ENCODE measurements at regions not wholly inside any gene's neighbourhood (a gene's known extent, or its start where the extent isn't known, plus 50 kb on each side); places are given as distances from the start of the nearest gene placed in this dataset.

DNA sequence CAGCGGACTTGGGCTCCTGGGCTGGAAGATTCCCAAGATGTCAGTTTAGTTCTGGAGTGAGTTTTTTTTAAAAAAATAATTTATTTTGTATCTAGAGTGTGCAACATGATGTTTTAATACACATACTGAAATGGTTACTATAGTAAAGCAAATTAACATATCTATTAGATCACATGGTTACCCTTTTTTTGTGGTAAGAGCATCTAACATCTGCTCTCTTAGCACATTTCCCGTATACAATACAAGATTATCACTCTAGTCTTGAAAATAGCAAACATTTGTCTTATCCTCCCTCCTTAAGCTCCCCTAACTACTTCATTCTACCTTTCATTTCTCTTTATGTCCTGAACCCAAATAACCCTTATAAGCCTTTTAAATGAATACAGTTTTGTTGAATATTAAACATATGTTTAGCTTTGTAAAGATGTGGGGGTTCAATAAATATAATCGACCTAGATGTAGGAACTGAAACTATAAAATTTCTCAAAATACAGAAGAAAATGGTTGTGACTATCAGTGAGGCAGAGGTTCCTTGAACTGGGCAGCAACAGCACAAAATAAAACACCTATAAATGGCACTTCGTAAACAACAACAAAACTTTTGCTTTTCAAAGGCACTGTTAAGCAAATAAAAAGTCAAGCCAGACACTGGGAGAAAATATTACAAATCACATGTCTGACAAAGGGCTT lies 466.6 kb downstream of the FGF9 start:
- Mint-ChIP-seq H3K9me3 (peaks cover under 1% of the 10 kb centered on the region), H3K27ac (no peak overlapping the region), H3K4me3 (no peak overlapping the region), H3K36me3 (ENCODE audit: low read depth) (no peaks in the 10 kb centered on the region), H3K4me1 (ENCODE audit: low read depth) (peaks cover 49% of the 10 kb centered on the region), H3K27me3 (peaks cover 7% of the 10 kb centered on the region)

DNA sequence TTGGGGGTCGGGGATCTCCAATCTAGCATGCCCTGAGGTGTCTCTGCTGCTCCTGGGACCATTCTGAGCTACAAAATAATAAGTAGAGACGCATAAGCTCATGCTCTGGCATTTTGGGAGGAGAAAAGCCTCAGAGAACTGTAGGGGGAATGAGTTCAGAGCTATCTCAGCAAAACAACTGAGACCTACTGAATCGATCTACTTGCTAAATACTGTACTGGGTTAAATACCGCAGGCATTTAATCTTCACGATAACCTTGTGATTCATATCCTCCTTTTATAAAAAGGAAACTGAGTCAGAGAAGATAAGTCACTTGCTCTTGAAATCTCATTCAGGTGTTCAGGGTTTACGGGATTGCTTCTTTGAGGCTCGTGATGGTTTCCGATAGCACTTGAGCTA lies 468.1 kb downstream of the FGF9 start:
- no peak overlapping the region for H3K27ac Mint-ChIP-seq
- H3K4me1 Mint-ChIP-seq (ENCODE audit: low read depth), result peaks cover 52% of the 10 kb centered on the region
- no peak overlapping the region for H3K4me3 Mint-ChIP-seq
- H3K27me3 Mint-ChIP-seq, result peaks cover 8% of the 10 kb centered on the region
- H3K9me3 Mint-ChIP-seq, result peaks cover 3% of the 10 kb centered on the region
- no peaks in the 10 kb centered on the region for H3K36me3 Mint-ChIP-seq (ENCODE audit: low read depth)

DNA sequence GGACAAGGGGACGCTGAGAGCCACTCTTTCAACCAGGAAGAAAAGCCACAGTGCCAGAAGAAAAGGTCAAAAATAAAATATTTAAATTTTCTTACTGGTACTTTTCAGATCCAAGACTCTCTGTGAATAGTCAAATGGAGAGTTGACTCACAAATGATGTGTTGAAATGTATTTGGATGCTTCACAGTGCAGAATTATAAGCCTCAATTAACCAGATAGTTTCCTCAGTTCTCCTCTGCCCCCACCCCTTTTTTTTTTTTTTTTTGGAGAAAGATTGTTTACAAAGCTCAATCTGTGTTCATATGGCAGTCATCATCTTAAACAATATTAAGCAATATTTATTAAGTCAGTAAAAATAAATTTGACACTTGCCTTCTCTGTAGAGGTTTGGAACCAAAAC lies 470.8 kb downstream of the FGF9 start:
- Mint-ChIP-seq H3K4me1 (ENCODE audit: low read depth) (peaks cover 52% of the 10 kb centered on the region), H3K27me3 (peaks cover 8% of the 10 kb centered on the region), H3K27ac (peak overlapping the region; percentile 49), H3K9me3 (peaks cover 11% of the 10 kb centered on the region), H3K36me3 (ENCODE audit: low read depth) (no peaks in the 10 kb centered on the region), H3K4me3 (no peak overlapping the region)

DNA sequence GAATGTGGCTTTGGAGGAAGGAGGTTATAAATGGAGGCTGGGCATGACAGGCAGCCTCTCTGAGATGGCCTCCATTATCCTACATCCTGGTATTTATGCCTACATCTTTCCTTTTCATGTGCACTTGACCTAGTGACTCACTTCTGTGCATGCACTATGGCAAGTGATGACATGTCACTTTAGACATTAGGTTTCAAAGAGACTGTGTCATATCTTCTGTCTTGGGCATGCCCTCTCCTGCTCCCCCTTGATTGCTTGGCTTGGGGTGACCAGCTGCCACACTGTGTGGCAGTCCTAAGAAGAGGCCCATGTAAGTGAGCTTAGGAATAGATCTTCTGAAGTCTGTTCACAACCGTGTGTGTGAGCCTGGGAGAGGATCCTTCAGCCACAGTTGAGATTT lies 472.8 kb downstream of the FGF9 start:
- H3K4me3 Mint-ChIP-seq, result no peak overlapping the region
- H3K9me3 Mint-ChIP-seq, result peaks cover 14% of the 10 kb centered on the region
- peaks cover 8% of the 10 kb centered on the region for H3K27me3 Mint-ChIP-seq

DNA sequence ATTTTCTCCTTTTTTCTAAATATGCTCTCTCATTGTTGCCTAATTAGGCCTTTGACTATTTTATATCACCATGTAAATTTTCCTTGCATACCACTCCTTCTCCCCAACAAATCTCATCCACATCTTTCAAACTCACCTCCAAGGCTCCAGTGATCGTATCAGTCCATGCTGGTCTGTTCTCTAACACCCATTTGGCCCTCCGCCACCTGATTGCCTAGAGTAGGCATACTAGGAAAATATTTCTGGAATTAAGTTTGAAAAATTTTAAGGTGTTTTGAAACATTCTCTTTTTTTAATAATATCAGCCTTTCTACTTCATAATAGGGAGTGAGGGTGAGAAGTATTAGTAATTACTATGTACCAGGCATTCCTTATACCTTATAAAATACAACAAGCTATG lies 473.9 kb downstream of the FGF9 start:
- no peak overlapping the region for H3K4me3 Mint-ChIP-seq
- H3K9me3 Mint-ChIP-seq, result peaks cover 15% of the 10 kb centered on the region
- H3K36me3 Mint-ChIP-seq (ENCODE audit: low read depth), result peaks cover 5% of the 10 kb centered on the region
- H3K27ac Mint-ChIP-seq, result no peak overlapping the region
- H3K4me1 Mint-ChIP-seq (ENCODE audit: low read depth), result peaks cover 30% of the 10 kb centered on the region
- H3K27me3 Mint-ChIP-seq, result peaks cover 8% of the 10 kb centered on the region

More for the DNA sequence above, 472.8 kb downstream of the FGF9 start:
- no peak overlapping the region for H3K27ac Mint-ChIP-seq
- H3K4me1 Mint-ChIP-seq (ENCODE audit: low read depth), result peaks cover 41% of the 10 kb centered on the region
- peaks cover 3% of the 10 kb centered on the region for H3K36me3 Mint-ChIP-seq (ENCODE audit: low read depth)

DNA sequence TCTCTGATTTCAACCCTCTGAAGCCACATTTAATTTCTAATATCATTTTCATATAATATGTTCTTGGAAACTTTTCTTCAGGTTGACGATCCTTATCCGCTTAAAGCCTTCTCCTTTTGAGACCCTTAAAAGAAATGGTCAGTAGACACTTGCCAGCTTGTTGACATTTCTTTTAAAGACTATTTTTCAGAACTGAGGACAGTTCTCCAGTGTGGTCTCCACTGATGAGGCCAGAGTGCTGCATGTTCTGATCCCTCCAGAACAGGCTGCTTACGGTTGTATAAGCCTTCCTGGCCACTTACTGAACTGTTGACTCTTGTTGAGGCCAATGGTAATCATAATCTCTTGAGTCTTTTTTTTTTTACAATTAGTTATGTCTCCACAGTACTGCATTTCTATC lies 477.3 kb downstream of the FGF9 start:
- Mint-ChIP-seq H3K27ac (no peak overlapping the region), H3K4me3 (no peak overlapping the region), H3K4me1 (ENCODE audit: low read depth) (no peaks in the 10 kb centered on the region), H3K36me3 (ENCODE audit: low read depth) (peaks cover 5% of the 10 kb centered on the region), H3K27me3 (no peaks in the 10 kb centered on the region), H3K9me3 (peaks cover 16% of the 10 kb centered on the region)

DNA sequence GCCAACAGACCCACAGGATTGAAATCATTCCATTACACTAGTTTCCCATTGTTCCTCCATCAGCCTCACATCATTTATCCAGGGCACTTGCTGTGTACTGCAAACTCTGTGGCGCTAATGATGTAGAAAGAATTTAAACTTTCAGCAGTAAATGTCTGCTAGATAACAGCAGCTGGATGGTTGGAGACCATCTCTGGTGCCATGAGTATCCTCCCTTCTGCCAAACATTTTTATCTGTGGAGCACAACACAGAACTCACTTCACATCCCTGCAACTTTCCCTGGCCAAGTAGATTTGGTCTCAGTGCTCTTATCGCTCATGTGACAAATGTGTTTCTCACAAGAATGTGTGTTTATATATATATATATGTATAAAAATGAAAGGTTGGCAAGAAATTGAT lies 481.9 kb downstream of the FGF9 start:
- Mint-ChIP-seq H3K9me3 (peaks cover 9% of the 10 kb centered on the region), H3K36me3 (ENCODE audit: low read depth) (peaks cover 5% of the 10 kb centered on the region), H3K27ac (no peak overlapping the region), H3K4me1 (ENCODE audit: low read depth) (no peaks in the 10 kb centered on the region), H3K27me3 (no peaks in the 10 kb centered on the region), H3K4me3 (no peak overlapping the region)

DNA sequence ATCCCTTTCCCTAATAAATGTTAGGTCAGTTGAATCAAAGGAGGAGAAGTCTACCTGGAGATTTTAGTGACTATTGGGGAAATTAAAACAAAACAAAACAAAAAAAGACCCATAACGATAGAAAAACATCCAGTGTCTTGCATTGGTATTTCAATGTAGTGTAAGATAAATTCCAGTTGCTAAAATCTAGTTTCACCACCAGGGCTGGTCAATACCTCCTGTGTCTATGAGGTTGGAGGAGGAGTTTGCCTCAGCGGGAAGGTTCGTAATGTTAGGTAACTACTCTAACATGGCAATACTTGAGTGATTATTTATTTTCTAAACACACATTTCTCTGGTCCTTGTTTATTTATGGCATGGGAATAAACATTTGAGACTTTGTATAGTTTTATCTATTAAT lies 483.2 kb downstream of the FGF9 start:
- no peaks in the 10 kb centered on the region for H3K36me3 Mint-ChIP-seq (ENCODE audit: low read depth)
- no peak overlapping the region for H3K4me3 Mint-ChIP-seq
- H3K9me3 Mint-ChIP-seq, result peaks cover 4% of the 10 kb centered on the region
- H3K4me1 Mint-ChIP-seq (ENCODE audit: low read depth), result no peaks in the 10 kb centered on the region
- H3K27ac Mint-ChIP-seq, result no peak overlapping the region
- H3K27me3 Mint-ChIP-seq, result no peaks in the 10 kb centered on the region

DNA sequence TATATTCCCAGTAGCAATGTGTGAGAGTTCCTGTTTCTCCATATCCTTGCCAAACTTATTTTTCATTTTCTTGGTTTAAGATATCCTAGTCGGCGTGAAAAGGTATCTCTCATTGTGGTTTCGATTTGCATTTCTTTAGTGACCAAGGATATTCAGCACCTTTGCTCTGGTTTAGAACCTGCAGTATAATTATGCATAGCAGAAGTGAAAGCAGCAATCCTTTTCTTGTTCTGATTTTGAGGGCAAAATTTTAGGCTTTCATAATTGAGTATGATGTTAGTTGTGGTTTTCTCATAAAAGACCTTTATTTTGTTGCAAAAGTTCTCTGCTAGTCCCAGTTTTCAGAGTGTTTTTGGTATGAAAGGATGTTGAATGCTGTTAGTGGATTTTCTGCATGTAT lies 491.0 kb downstream of the FGF9 start:
- H3K27me3 Mint-ChIP-seq, result no peaks in the 10 kb centered on the region
- no peaks in the 10 kb centered on the region for H3K36me3 Mint-ChIP-seq (ENCODE audit: low read depth)
- H3K4me1 Mint-ChIP-seq (ENCODE audit: low read depth), result peaks cover 37% of the 10 kb centered on the region
- H3K27ac Mint-ChIP-seq, result no peak overlapping the region
- H3K4me3 Mint-ChIP-seq, result peak overlapping the region; percentile 21
- no peaks in the 10 kb centered on the region for H3K9me3 Mint-ChIP-seq

DNA sequence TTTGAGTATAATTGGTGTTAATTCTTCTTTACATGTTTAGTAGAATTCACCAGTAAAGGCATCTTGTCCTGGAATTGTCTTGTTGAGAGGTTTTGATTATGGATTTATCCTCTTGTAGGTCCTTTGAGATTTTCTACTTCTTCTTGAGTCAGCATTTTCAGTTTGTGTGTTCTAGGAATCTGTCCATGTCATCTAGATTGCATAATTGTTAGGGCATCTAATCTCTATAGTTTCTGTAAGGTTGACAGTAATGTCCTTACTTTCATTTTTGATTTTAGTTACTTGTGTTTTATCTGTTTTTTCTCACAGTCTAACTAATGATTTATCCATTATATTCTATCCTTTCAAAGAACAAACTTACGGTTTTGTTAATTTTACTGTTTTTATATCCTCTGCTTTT lies 492.0 kb downstream of the FGF9 start:
- peaks cover 37% of the 10 kb centered on the region for H3K4me1 Mint-ChIP-seq (ENCODE audit: low read depth)
- peak overlapping the region; percentile 34 for H3K4me3 Mint-ChIP-seq
- H3K27me3 Mint-ChIP-seq, result no peaks in the 10 kb centered on the region
- H3K36me3 Mint-ChIP-seq (ENCODE audit: low read depth), result no peaks in the 10 kb centered on the region
- no peaks in the 10 kb centered on the region for H3K9me3 Mint-ChIP-seq
- peak overlapping the region; percentile 69 for H3K27ac Mint-ChIP-seq

DNA sequence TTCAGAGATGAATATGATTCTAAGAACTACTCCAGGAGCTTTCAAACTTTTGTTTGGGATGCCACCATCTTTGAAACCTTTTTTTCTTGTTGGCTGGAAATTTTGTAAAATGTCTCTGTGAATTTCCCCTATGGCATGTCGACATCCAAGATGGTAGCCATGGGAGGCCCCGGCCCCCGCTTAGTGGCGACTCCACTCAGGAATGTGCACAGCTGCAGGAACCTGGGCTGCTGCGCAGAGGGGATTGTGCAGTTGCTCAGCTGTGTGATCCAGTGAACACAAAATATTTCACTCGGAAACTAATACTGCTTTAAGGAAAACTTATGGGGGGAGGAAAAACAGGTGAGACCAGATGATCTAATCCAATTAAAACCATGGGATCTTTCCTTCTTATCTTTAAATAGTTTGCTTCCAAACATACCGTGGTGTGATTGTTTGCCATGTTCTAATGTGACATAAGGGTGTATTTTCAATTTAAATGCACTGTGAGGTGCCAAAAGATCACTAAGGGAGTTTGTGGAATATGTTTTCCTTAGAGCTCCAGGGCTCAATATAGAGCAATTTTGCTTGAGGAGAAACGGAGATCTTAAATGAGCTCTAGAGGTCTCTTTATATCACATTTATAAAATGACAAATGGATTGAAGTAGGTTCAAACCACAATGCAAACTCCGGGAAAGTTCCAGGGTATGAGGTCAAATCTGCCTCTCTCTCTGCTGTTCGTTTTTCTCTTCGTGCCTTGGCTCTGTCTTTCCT lies 497.7 kb downstream of the FGF9 start:
- Mint-ChIP-seq H3K27ac (no peak overlapping the region), H3K4me3 (no peak overlapping the region), H3K4me1 (ENCODE audit: low read depth) (peaks cover 15% of the 10 kb centered on the region), H3K36me3 (ENCODE audit: low read depth) (no peaks in the 10 kb centered on the region), H3K9me3 (no peaks in the 10 kb centered on the region), H3K27me3 (peaks cover 6% of the 10 kb centered on the region)

DNA sequence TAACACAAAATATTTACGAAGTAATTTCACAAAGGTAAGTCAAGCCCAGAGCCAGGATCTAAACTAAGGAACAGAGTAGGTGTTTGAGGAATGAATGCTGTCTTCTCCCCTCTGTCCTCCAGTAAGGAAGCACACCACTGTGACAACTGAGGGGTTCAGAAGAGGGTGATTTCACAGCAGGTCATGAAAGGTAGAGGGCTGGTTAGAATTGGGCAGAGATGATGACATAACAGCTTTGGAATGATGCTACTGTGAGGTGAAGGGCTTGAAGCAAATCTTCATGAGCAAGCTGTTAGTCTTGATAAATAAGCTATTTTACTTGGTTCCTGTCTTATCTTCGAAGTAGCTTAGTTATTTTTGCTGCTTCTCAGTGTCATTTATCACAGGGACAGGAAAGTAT lies 498.6 kb downstream of the FGF9 start:
- H3K4me3 Mint-ChIP-seq, result no peak overlapping the region
- H3K36me3 Mint-ChIP-seq (ENCODE audit: low read depth), result no peaks in the 10 kb centered on the region
- H3K27ac Mint-ChIP-seq, result no peak overlapping the region
- no peaks in the 10 kb centered on the region for H3K9me3 Mint-ChIP-seq
- H3K27me3 Mint-ChIP-seq, result peaks cover 6% of the 10 kb centered on the region
- H3K4me1 Mint-ChIP-seq (ENCODE audit: low read depth), result peaks cover 8% of the 10 kb centered on the region

DNA sequence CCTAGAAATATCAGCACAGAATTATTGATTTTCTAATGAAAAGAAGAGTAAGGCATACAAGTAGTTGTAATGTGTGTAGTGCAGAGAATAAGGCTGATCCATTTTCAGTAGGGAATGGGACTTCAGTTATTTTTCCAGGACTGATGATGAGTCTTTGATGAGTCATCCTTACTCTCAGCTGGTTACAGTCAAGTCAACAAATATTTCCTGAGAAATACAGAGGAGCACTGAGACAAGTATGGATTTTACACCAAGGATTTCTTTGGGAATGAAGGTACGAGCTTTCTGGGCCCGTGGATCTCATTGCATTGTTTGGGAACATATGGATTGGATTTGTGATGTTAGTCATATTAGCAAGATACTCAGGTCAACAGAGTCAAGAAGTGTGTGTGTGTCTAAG lies 502.7 kb downstream of the FGF9 start:
- Mint-ChIP-seq H3K4me3 (no peak overlapping the region), H3K27me3 (peaks cover 6% of the 10 kb centered on the region), H3K36me3 (ENCODE audit: low read depth) (no peaks in the 10 kb centered on the region), H3K27ac (no peak overlapping the region), H3K4me1 (ENCODE audit: low read depth) (peaks cover 5% of the 10 kb centered on the region), H3K9me3 (peaks cover 19% of the 10 kb centered on the region)

DNA sequence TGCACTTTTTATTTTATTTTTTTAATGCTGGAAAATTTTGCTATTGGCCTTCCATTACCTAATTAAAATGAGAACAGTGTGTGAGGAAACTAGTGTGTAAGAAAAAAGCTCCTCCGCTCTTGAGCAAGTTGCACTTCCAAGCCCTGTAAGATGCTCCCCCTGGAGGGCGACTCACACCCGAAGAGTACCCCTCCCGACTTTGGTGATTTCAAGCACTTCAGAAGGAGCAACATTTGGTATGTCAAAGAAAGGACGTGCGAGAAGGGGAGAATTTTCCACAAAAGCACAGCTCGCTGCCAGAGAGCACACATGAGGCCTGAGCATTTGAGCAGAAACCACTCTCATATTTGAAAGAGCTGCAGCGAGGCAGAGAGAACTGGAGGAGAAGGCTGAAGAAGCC lies 504.4 kb downstream of the FGF9 start:
- no peak overlapping the region for H3K27ac Mint-ChIP-seq
- H3K4me3 Mint-ChIP-seq, result no peak overlapping the region
- peaks cover 19% of the 10 kb centered on the region for H3K9me3 Mint-ChIP-seq
- H3K4me1 Mint-ChIP-seq (ENCODE audit: low read depth), result peaks cover 5% of the 10 kb centered on the region
- H3K36me3 Mint-ChIP-seq (ENCODE audit: low read depth), result no peaks in the 10 kb centered on the region
- no peaks in the 10 kb centered on the region for H3K27me3 Mint-ChIP-seq

DNA sequence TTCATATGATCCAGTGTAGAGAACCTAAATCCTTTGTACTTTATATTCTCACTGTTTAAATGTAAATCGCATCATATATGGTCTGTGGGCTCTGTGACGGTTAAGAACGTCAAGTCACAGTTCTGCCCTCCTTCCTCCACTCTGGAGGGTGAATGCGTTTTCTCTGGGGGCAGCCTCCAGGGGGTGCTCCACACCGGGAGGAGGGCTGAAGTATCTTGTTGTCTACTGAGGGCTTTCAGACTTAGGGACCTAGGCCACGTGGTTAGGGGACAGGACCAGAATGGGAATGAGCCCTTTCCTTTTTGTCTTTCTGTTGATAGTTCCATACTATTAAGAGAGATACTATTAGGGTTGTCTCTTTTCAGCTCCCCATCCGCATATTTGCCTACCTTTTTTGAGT lies 504.9 kb downstream of the FGF9 start:
- Mint-ChIP-seq H3K27me3 (no peaks in the 10 kb centered on the region), H3K4me3 (no peak overlapping the region), H3K36me3 (ENCODE audit: low read depth) (no peaks in the 10 kb centered on the region), H3K9me3 (peaks cover 19% of the 10 kb centered on the region), H3K27ac (no peak overlapping the region), H3K4me1 (ENCODE audit: low read depth) (peaks cover 5% of the 10 kb centered on the region)
